RWPE1 (cell line): ENCODE measurements at regions not wholly inside any gene's neighbourhood (a gene's known extent, or its start where the extent isn't known, plus 50 kb on each side); places are given as distances from the start of the nearest gene placed in this dataset.

Experiments
- CTCF ChIA-PET: fragments of 350-600 bp; sonication (Branson Sonifier 250); formaldehyde crosslinking; extraction: SDS; loops from one replicate; lab custom pipeline; 2021; lab: Yijun Ruan, JAX
- POLR2A ChIA-PET: fragments of 400-600 bp; formaldehyde crosslinking; extraction: SDS; loops from one replicate; lab custom pipeline; 2020; ENCODE audit warnings: antibody characterized with exemption; ENCODE audit not compliant: low non-redundant PET; lab: Yijun Ruan, JAX
- DNase-seq: peaks from one replicate; pipeline ENCODE4 v3.0.0; 2012; ENCODE audit warnings: low spot score
- H3K27ac ChIP-seq: fragments of 450-650 bp; 2 replicates; pipeline ENCODE4 v1.5.1; 2017
- TF ChIP-seq, protein P1 (sequence below): fragments of 450-650 bp; conservative IDR thresholded peaks from 2 replicates; pipeline ENCODE4 v1.5.1; 2017; ENCODE audit warnings: low read depth, mild to moderate bottlenecking

DNA sequence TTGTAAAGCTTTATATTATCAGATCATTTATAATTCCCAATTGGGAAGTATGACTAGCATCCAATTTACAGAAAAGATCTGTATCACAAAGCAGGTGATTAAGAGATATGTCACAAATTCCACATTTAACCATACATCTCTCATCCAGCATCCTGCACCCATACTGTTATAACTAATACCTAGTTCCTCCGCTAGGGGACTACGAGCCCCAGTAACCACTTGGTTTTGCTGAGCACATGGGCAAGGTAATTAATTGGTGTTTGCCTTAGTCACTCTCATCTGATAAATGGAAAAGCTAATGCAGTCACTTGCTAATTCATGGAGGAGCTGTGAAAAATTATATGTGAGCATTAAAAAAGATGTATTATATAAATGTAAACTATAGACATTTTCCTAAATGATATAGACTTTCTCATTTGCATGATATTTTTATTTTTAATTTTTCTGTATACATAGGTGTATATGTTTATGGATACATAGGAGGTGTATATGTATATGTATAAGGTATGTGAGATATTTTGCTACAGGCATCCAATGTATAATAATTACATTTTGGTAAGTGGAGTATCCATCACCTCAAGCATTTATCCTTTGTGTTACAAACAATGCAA is 1031.8 kb downstream of the GALC start:
- TF ChIP-seq, protein P1, sequence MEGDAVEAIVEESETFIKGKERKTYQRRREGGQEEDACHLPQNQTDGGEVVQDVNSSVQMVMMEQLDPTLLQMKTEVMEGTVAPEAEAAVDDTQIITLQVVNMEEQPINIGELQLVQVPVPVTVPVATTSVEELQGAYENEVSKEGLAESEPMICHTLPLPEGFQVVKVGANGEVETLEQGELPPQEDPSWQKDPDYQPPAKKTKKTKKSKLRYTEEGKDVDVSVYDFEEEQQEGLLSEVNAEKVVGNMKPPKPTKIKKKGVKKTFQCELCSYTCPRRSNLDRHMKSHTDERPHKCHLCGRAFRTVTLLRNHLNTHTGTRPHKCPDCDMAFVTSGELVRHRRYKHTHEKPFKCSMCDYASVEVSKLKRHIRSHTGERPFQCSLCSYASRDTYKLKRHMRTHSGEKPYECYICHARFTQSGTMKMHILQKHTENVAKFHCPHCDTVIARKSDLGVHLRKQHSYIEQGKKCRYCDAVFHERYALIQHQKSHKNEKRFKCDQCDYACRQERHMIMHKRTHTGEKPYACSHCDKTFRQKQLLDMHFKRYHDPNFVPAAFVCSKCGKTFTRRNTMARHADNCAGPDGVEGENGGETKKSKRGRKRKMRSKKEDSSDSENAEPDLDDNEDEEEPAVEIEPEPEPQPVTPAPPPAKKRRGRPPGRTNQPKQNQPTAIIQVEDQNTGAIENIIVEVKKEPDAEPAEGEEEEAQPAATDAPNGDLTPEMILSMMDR = no peak
- DNase-seq = peak; percentile 8
- H3K27ac ChIP-seq = no peak overlapping the region
- CTCF ChIA-PET = interaction anchor here (0.7 kb wide), 1 partner anchor 26 kb away, joined by 4 read pairs; no protein-coding TSS in a partner anchor
- POLR2A ChIA-PET = no interaction called here

DNA sequence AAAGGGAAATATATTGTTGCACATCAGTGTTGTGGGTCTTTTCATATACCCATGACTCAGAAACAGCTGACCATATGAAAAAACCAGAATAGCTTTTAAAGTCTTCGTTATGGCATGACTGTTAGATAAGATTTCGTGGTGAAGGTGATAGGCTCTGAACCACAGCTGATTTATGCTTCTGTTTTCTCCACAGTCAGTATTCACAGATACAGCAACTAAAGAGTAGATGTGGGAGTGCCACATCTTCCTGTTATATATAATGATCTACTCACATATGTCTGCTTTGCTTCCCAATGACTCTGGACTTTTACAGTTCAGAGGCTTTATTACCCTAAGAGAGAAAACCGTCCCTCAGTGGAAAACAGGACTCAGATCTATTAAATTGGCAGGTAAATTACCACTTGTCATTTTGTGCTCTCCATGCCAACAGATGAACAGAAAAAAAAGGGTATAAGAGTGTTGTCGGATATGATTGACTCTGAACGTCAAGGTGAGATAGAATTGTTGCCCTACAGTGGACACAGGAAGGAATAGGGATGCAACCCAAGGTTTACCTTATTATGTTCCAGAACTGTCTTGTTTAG is 1037.1 kb downstream of the GALC start:
- TF ChIP-seq, protein P1 = no peak
- no peak for DNase-seq
- no peak overlapping the region for H3K27ac ChIP-seq
- CTCF ChIA-PET = no interaction called here
- POLR2A ChIA-PET = no interaction called here

DNA sequence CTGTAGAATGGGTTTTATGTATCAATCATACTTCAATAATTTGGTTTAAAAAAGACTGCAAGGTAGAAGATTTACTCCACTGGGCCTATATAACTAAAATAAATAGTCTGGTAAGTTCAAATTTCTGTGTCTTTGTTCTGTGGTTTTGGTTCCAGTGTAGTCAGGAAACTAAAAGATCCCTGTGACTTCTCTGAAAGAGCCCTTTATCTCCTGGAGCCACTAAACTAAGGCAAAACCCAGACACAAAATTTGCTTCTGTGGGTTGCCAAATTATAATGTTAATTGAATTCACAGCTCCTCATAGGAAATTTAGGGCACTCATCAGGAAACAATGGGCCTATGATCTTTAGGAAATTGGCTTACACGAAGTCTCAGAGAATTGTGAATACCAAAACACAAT is 1038.4 kb downstream of the GALC start:
- no peak for DNase-seq
- CTCF ChIA-PET = interaction anchor here (0.5 kb wide), 1 partner anchor 14 kb away, joined by 4 read pairs; no protein-coding TSS in a partner anchor
- POLR2A ChIA-PET = no interaction called here
- H3K27ac ChIP-seq = no peak overlapping the region
- TF ChIP-seq, protein P1 = no peak

DNA sequence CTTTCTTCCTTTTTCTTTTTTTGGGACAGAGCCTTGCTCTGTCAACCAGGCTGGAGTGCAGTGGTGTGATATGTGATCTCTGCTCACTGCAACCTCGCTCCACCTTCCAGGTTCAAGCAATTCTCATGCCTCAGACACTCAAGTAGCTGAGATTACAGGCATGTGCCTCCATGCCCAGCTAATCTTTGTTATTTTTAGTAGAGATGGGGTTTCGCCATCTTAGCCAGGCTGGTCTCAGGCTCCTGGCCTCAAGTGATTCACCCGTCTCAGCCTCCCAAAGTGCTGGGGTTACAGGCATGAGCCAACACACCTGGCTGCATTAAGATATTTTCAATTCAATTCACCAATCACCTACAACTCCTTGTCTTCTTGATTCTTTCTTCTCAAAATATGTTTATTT is 1046.5 kb downstream of the GALC start:
- POLR2A ChIA-PET = no interaction called here
- TF ChIP-seq, protein P1 = no peak
- H3K27ac ChIP-seq = no peak overlapping the region
- CTCF ChIA-PET = no interaction called here
- DNase-seq = no peak

DNA sequence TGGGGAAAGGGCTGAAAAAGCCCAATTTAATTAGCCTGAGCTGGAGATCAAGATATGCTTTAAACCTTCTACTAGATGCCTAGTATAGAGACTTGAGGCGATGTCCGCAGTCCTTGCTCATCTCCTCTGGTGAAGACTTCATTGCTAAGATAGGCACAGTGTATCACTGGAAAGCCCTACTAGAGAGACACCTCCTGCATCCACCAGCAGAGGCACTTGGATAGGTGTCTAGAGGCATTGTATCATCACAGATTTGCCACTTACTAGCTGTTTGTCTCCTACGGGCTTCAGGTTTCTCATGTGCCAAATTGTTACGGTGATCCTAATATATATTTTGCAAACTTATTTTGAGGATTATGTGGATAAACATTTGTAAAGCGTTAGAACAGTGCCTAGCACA is 1048.5 kb downstream of the GALC start:
- DNase-seq = no peak
- no peak overlapping the region for H3K27ac ChIP-seq
- TF ChIP-seq, protein P1 = no peak
- ChIA-PET CTCF (no interaction called here), POLR2A (no interaction called here)

DNA sequence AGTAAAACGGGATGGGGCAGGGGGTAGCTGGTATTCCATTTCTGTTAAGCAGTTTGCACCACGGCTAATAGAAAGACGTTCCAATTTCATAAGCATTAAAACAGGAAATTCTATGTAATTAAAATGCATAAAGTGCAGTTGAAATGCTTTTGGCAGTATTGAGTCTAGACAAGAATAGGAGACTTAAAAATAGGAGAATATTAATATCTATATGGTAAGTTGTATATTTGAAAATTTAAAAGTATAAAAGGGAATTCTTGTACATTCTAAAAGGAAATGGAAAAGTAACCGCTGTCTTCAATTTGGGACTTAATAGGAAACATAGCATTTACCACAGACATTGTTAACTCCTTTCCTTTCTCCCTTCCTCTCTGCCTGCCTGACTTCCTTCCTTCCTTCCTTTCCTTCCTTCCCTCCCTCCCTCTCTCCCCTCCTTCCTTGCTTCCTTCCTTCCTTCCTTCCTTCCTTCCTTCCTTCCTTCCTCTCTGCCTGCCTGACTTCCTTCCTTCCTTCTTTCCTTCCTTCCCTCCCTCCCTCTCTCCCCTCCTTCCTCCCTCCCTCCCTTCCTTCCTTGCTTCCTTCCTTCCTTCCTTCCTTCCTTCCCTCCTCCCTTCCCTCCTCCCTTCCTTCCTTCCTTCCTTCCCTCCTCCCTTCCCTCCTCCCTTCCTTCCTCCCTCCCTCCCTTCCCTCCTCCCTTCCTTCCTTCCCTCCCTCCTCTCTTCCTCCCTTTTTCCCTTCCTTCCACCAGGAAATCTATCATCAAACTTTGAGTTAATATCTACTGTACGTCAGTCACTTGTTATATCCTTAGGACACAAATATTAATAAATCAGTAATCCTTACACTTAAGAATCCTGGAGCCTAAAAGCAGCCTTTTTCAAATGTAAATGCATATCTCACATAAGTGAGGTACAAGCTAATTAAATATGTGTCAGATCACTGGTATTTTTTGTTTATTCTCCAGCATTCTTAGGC is 1049.3 kb downstream of the GALC start:
- ChIA-PET CTCF (no interaction called here), POLR2A (no interaction called here)
- TF ChIP-seq, protein P1 = no peak
- DNase-seq = no peak
- no peak overlapping the region for H3K27ac ChIP-seq
